GM18873 (cell line): ENCODE measurements at regions not wholly inside any gene's neighbourhood (a gene's known extent, or its start where the extent isn't known, plus 50 kb on each side); places are given as distances from the start of the nearest gene placed in this dataset.

ENCODE experiments used
- ATAC-seq: cut with Tn5 transposase; IDR thresholded peaks from one replicate; pipeline ENCODE4 v1.9.1; 2021; ENCODE audit warnings: mild to moderate bottlenecking, moderate library complexity, moderate number of reproducible peaks; ENCODE audit not compliant: unreplicated experiment, low FRiP score

GRCh38 chr4:162403419-162403818 lies 239.6 kb upstream of the FSTL5 start:
- ATAC-seq: no peak

GRCh38 chr4:162401021-162401420 lies 237.2 kb upstream of the FSTL5 start:
- ATAC-seq: no peak

GRCh38 chr4:162392946-162393345 lies 229.1 kb upstream of the FSTL5 start:
- no peak for ATAC-seq

- no peak for ATAC-seq
Measured at GRCh38 chr4:162366146-162366545, 202.3 kb upstream of the FSTL5 start.

- ATAC-seq: no peak
Measured at GRCh38 chr4:162364651-162365050, 200.9 kb upstream of the FSTL5 start.

- ATAC-seq: no peak
Measured at GRCh38 chr4:162360369-162361149, 196.8 kb upstream of the FSTL5 start.

- ATAC-seq: no peak
Measured at GRCh38 chr4:162356181-162356580, 192.4 kb upstream of the FSTL5 start.

- ATAC-seq: no peak
Measured at GRCh38 chr4:162352580-162353107, 188.8 kb upstream of the FSTL5 start.

- no peak for ATAC-seq
Measured at GRCh38 chr4:162350331-162350730, 186.5 kb upstream of the FSTL5 start.

- no peak for ATAC-seq
Measured at GRCh38 chr4:162349395-162349794, 185.6 kb upstream of the FSTL5 start.

- no peak for ATAC-seq
Measured at GRCh38 chr4:162347842-162348213, 184.0 kb upstream of the FSTL5 start.

GRCh38 chr4:162347156-162347841 lies 183.5 kb upstream of the FSTL5 start:
- no peak for ATAC-seq

- ATAC-seq: no peak
Measured at GRCh38 chr4:162343967-162344366, 180.2 kb upstream of the FSTL5 start.

GRCh38 chr4:162341533-162341932 lies 177.7 kb upstream of the FSTL5 start:
- no peak for ATAC-seq

GRCh38 chr4:162323919-162324318 lies 160.1 kb upstream of the FSTL5 start:
- no peak for ATAC-seq

- ATAC-seq: no peak
Measured at GRCh38 chr4:162322054-162322453, 158.3 kb upstream of the FSTL5 start.

- no peak for ATAC-seq
Measured at GRCh38 chr4:162285753-162286152, 122.0 kb upstream of the FSTL5 start.

GRCh38 chr4:162282684-162283083 lies 118.9 kb upstream of the FSTL5 start:
- no peak for ATAC-seq

- no peak for ATAC-seq
Measured at GRCh38 chr4:162274354-162274753, 110.6 kb upstream of the FSTL5 start.

- ATAC-seq: no peak
Measured at GRCh38 chr4:162272215-162272614, 108.4 kb upstream of the FSTL5 start.

- ATAC-seq: no peak
Measured at GRCh38 chr4:162268911-162269310, 105.1 kb upstream of the FSTL5 start.

GRCh38 chr4:162265802-162266201 lies 102.0 kb upstream of the FSTL5 start:
- ATAC-seq: no peak
